GM12878 (cell line): ENCODE measurements at regions not wholly inside any gene's neighbourhood (a gene's known extent, or its start where the extent isn't known, plus 50 kb on each side); places are given as distances from the start of the nearest gene placed in this dataset.

ENCODE experiments used
- ATAC-seq: fragments of 200-7000 bp; cut with Tn5 transposase; 3 replicates; pipeline ENCODE4 v1.9.1; 2020; ENCODE audit warnings: mild to moderate bottlenecking, moderate library complexity
- BruUV-seq: library from RNA; stranded (reverse); fragments of 400-500 nt; replicated peaks from 2 replicates; lab custom pipeline; 2021; lab: Mats Ljungman, UMichigan
- CTCF ChIA-PET: fragments of 300-600 bp; sonication (Branson Sonifier 250); formaldehyde crosslinking; extraction: SDS; loops from one replicate; lab custom pipeline; 2021; ENCODE audit warnings: inconsistent platforms; lab: Yijun Ruan, JAX
- POLR2A ChIA-PET: fragments of 350-600 bp; formaldehyde crosslinking; extraction: SDS; loops from one replicate; lab custom pipeline; 2021; ENCODE audit warnings: inconsistent platforms; lab: Charles Lee
- RAD21 ChIA-PET: fragments of 300-600 bp; sonication (Branson Sonifier 250); formaldehyde crosslinking; loops from one replicate; lab custom pipeline; 2023; ENCODE audit warnings: antibody characterized with exemption; ENCODE audit not compliant: unreplicated experiment; lab: Charles Lee
- SMC1A ChIA-PET: fragments of 300-600 bp; sonication (Branson Sonifier 250); formaldehyde crosslinking; loops from one replicate; lab custom pipeline; 2023; ENCODE audit not compliant: unreplicated experiment, uncharacterized antibody; lab: Charles Lee
- DNase-seq: peaks from one replicate; pipeline ENCODE4 v3.0.0-alpha.2; 2011; ENCODE audit warnings: low read depth, low spot score
- FAIRE-seq: peaks from 3 replicates; lab custom pipeline; 2011; peaks lifted over from hg19 to GRCh38; lab: Jason Lieb, UNC
- H2AFZ ChIP-seq: 2 replicates; pipeline ENCODE4 v1.6.0; 2011; ENCODE audit warnings: low read depth, low read length, control low read depth; ENCODE audit not compliant: control insufficient read depth
- H3K27ac ChIP-seq: 2 replicates; pipeline ENCODE4 v1.5.1; 2011; ENCODE audit warnings: control low read depth; ENCODE audit not compliant: control insufficient read depth, insufficient read depth
- H3K27me3 ChIP-seq, 2 experiments: replicated peaks in 1 of 2; 2 replicates each; pipeline versions ENCODE4 v1.6.0 to v1.6.1; 2011; ENCODE audit warnings: low read length in 1 of 2; ENCODE audit not compliant: control insufficient read depth in 2 of 2, insufficient read depth in 2 of 2
- H3K36me3 ChIP-seq, 2 experiments: 2 replicates each; pipeline ENCODE4 v1.5.1; 2011; ENCODE audit warnings: low read length in 1 of 2; ENCODE audit not compliant: control insufficient read depth in 2 of 2, insufficient read depth in 2 of 2
- H3K4me1 ChIP-seq: 2 replicates; pipeline ENCODE4 v1.6.1; 2011; ENCODE audit warnings: mild to moderate bottlenecking, low read length, moderate library complexity, mixed read lengths; ENCODE audit not compliant: control insufficient read depth, insufficient read depth
- H3K4me2 ChIP-seq: 2 replicates; pipeline ENCODE4 v1.6.0; 2011; ENCODE audit warnings: control low read depth; ENCODE audit not compliant: control insufficient read depth, insufficient read depth
- H3K4me3 ChIP-seq: fragments of 200-600 bp; sonication (generic); 2 replicates; pipeline ENCODE4 v1.5.1; 2016
- H3K79me2 ChIP-seq: 2 replicates; pipeline ENCODE4 v1.6.0; 2011; ENCODE audit warnings: low read length; ENCODE audit not compliant: control insufficient read depth, insufficient read depth
- H3K9ac ChIP-seq: 2 replicates; pipeline ENCODE4 v1.8.0; 2011; ENCODE audit warnings: low read length, control low read depth, mixed read lengths; ENCODE audit not compliant: control insufficient read depth, insufficient read depth
- H3K9me3 ChIP-seq: replicated peaks from 3 replicates; pipeline ENCODE4 v1.5.1; 2011; ENCODE audit warnings: mild to moderate bottlenecking, low read length; ENCODE audit not compliant: control insufficient read depth, insufficient read depth
- H4K20me1 ChIP-seq: 2 replicates; pipeline ENCODE4 v1.6.0; 2011; ENCODE audit not compliant: control insufficient read depth, insufficient read depth
- CHD2 ChIP-seq: IDR thresholded peaks from 2 replicates; pipeline ENCODE4 v1.6.1; 2011; ENCODE audit warnings: low read depth, low read length, improper control_type of control experiment, borderline replicate concordance
- FOXM1 ChIP-seq: IDR thresholded peaks from 2 replicates; pipeline ENCODE4 v1.6.1; 2012; ENCODE audit warnings: low read depth, mild to moderate bottlenecking, inconsistent platforms, low read length, moderate library complexity
- HCFC1 ChIP-seq: fragments of 150-350 bp; IDR thresholded peaks from 2 replicates; pipeline ENCODE4 v1.6.1; 2014; ENCODE audit warnings: low read length
- HDAC6 ChIP-seq: fragments of 200-600 bp; sonication (generic); IDR thresholded peaks from one replicate; pipeline ENCODE4 v1.8.0; 2017; ENCODE audit warnings: antibody characterized with exemption; ENCODE audit not compliant: unreplicated experiment
- IRF4 ChIP-seq: IDR thresholded peaks from 2 replicates; pipeline ENCODE4 v1.6.1; 2011; ENCODE audit warnings: low read depth, low read length
- KAT2A ChIP-seq: conservative IDR thresholded peaks from 2 replicates; pipeline ENCODE4 v1.6.1; 2011; ENCODE audit warnings: low read depth, low read length; ENCODE audit not compliant: control insufficient read depth
- MTA3 ChIP-seq: IDR thresholded peaks from 2 replicates; pipeline ENCODE4 v1.6.1; 2012; ENCODE audit warnings: low read length, inconsistent platforms, borderline replicate concordance
- NRF1 ChIP-seq: conservative IDR thresholded peaks from 2 replicates; pipeline ENCODE4 v1.6.1; 2011; ENCODE audit warnings: mild to moderate bottlenecking, low read depth, low read length, improper control_type of control experiment
- POLR2A ChIP-seq: IDR thresholded peaks from 2 replicates; pipeline ENCODE4 v1.6.1; 2011; ENCODE audit warnings: low read depth, mild to moderate bottlenecking, low read length
- STAT1 ChIP-seq: fragments of 450-650 bp; conservative IDR thresholded peaks from 2 replicates; pipeline ENCODE4 v1.6.1; 2014; ENCODE audit warnings: antibody characterized with exemption, mild to moderate bottlenecking
- YBX1 ChIP-seq: fragments of 450-650 bp; IDR thresholded peaks from 2 replicates; pipeline ENCODE4 v1.6.1; 2016; ENCODE audit warnings: antibody characterized with exemption
- ZBED1 ChIP-seq: IDR thresholded peaks from 2 replicates; pipeline ENCODE4 v1.6.1; 2016; ENCODE audit warnings: borderline replicate concordance
- ZNF24 ChIP-seq: fragments of 450-650 bp; IDR thresholded peaks from 2 replicates; pipeline ENCODE4 v1.6.1; 2017; ENCODE audit warnings: antibody characterized with exemption, mild to moderate bottlenecking
- ZNF622 ChIP-seq: fragments of 450-650 bp; IDR thresholded peaks from 2 replicates; pipeline ENCODE4 v1.6.1; 2017; ENCODE audit warnings: mild to moderate bottlenecking, inconsistent platforms
- in situ Hi-C: fragments of 300-500 bp; cut with MboI; formaldehyde crosslinking; loops from 9 replicates; pipeline ENCODE4 v1.14.3; 2018; ENCODE audit warnings: mixed read lengths
- intact Hi-C: fragments of 100-400 bp; cut with micrococcal nuclease; formaldehyde crosslinking; loops from one replicate; pipeline ENCODE4 v1.14.2; 2022; ENCODE audit not compliant: unreplicated experiment
- TF ChIP-seq, protein P1 (sequence below): fragments of 450-650 bp; IDR thresholded peaks from 2 replicates; pipeline ENCODE4 v1.6.1; 2017; ENCODE audit warnings: antibody characterized with exemption, mild to moderate bottlenecking, moderate library complexity
- TF ChIP-seq, protein P2 (sequence below): IDR thresholded peaks from 2 replicates; pipeline ENCODE4 v1.6.1; 2011; ENCODE audit warnings: mild to moderate bottlenecking, low read depth, low read length, moderate library complexity; ENCODE audit not compliant: insufficient replicate concordance
- TF ChIP-seq, protein P3 (sequence below): fragments of 450-650 bp; IDR thresholded peaks from 2 replicates; pipeline ENCODE4 v1.6.1; 2018; ENCODE audit warnings: mild to moderate bottlenecking, low read depth, moderate library complexity; ENCODE audit not compliant: partially characterized antibody

DNA sequence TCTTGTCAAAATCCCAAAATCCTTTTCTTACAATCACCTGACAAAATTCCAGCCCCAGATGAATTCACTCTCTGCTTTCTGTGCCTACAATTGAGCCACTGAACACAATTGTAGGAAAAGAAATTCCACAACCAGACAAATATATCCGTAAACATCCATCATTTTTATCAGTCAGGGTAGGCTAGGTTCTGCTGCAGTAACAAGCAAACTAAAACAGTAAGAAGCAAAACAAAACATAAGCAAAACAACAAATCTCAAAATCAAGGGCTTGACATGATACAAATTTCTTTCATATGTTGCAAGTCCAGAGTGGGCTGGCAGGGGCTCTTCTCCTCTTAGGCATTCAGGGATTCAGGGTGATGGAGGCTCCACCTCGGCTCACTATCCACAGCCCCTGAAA, 114.2 kb upstream of the MAN2A1 start (continued):
- TF ChIP-seq, protein P1, sequence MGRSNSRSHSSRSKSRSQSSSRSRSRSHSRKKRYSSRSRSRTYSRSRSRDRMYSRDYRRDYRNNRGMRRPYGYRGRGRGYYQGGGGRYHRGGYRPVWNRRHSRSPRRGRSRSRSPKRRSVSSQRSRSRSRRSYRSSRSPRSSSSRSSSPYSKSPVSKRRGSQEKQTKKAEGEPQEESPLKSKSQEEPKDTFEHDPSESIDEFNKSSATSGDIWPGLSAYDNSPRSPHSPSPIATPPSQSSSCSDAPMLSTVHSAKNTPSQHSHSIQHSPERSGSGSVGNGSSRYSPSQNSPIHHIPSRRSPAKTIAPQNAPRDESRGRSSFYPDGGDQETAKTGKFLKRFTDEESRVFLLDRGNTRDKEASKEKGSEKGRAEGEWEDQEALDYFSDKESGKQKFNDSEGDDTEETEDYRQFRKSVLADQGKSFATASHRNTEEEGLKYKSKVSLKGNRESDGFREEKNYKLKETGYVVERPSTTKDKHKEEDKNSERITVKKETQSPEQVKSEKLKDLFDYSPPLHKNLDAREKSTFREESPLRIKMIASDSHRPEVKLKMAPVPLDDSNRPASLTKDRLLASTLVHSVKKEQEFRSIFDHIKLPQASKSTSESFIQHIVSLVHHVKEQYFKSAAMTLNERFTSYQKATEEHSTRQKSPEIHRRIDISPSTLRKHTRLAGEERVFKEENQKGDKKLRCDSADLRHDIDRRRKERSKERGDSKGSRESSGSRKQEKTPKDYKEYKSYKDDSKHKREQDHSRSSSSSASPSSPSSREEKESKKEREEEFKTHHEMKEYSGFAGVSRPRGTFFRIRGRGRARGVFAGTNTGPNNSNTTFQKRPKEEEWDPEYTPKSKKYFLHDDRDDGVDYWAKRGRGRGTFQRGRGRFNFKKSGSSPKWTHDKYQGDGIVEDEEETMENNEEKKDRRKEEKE = no peak
- no peak for TF ChIP-seq HCFC1
- no peak for TF ChIP-seq IRF4
- TF ChIP-seq FOXM1 = no peak
- no peak for TF ChIP-seq ZNF622

DNA sequence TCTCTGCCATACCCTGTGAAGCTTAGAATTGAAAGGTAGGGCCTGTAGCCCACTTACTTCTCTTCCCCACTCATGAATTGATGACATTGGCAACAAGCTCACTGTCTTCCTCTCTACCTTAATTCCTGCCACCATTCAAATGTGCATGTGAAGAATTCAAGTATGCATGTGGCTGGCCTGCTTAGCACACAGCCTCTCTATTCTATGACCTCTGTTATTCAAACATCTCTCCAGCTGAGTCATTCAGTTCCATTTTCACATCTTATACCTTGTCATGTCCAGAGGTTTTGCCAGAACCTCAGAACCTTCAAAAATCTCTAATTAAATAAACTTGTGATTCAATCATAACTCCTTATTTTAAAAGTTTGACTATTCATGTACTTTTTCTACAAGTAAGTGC, 114.7 kb upstream of the MAN2A1 start:
- TF ChIP-seq, protein P2, sequence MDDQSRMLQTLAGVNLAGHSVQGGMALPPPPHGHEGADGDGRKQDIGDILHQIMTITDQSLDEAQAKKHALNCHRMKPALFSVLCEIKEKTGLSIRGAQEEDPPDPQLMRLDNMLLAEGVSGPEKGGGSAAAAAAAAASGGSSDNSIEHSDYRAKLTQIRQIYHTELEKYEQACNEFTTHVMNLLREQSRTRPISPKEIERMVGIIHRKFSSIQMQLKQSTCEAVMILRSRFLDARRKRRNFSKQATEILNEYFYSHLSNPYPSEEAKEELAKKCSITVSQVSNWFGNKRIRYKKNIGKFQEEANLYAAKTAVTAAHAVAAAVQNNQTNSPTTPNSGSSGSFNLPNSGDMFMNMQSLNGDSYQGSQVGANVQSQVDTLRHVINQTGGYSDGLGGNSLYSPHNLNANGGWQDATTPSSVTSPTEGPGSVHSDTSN = no peak
- TF ChIP-seq HDAC6 (no peak), MTA3 (no peak), IRF4 (no peak), ZBED1 (no peak), KAT2A (no peak), NRF1 (no peak), CHD2 (no peak), POLR2A (no peak), YBX1 (no peak), ZNF24 (no peak), STAT1 (no peak)
- TF ChIP-seq, protein P3, sequence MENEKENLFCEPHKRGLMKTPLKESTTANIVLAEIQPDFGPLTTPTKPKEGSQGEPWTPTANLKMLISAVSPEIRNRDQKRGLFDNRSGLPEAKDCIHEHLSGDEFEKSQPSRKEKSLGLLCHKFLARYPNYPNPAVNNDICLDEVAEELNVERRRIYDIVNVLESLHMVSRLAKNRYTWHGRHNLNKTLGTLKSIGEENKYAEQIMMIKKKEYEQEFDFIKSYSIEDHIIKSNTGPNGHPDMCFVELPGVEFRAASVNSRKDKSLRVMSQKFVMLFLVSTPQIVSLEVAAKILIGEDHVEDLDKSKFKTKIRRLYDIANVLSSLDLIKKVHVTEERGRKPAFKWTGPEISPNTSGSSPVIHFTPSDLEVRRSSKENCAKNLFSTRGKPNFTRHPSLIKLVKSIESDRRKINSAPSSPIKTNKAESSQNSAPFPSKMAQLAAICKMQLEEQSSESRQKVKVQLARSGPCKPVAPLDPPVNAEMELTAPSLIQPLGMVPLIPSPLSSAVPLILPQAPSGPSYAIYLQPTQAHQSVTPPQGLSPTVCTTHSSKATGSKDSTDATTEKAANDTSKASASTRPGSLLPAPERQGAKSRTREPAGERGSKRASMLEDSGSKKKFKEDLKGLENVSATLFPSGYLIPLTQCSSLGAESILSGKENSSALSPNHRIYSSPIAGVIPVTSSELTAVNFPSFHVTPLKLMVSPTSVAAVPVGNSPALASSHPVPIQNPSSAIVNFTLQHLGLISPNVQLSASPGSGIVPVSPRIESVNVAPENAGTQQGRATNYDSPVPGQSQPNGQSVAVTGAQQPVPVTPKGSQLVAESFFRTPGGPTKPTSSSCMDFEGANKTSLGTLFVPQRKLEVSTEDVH = no peak
- FAIRE-seq = no peak

More for the DNA sequence above, 114.7 kb upstream of the MAN2A1 start:
- Histone ChIP-seq H4K20me1 (no peaks in the 10 kb centered on the region), H3K9ac (no peak overlapping the region), H3K79me2 (no peaks in the 10 kb centered on the region), H3K4me1 (no peaks in the 10 kb centered on the region), H3K9me3 (no peaks in the 10 kb centered on the region), H3K4me2 (no peak overlapping the region), H2AFZ (no peak overlapping the region), H3K36me3 (no peaks in the 10 kb centered on the region), H3K4me3 (no peak overlapping the region), H3K27ac (no peak overlapping the region), H3K27me3 (no peaks in the 10 kb centered on the region)
- intact Hi-C loops (no loop called here), in situ Hi-C loops (no loop called here)
- ATAC-seq (no peak), DNase-seq (no peak)
- SMC1A ChIA-PET = no interaction called here
- POLR2A ChIA-PET = no interaction called here
- no TSS peak for BruUV-seq
- CTCF ChIA-PET = no interaction called here
- RAD21 ChIA-PET = no interaction called here
